GM18502 (cell line): ENCODE measurements at regions not wholly inside any gene's neighbourhood (a gene's known extent, or its start where the extent isn't known, plus 50 kb on each side); places are given as distances from the start of the nearest gene placed in this dataset.

ENCODE experiments used
- ATAC-seq: cut with Tn5 transposase; IDR thresholded peaks from one replicate; pipeline ENCODE4 v1.9.1; 2021; ENCODE audit warnings: mild to moderate bottlenecking; ENCODE audit not compliant: unreplicated experiment, poor library complexity

GRCh38 chr5:6867712-6868111 is 154.5 kb downstream of the TENT4A start:
- ATAC-seq = no peak

GRCh38 chr5:6868171-6868570 is 154.9 kb downstream of the TENT4A start:
- no peak for ATAC-seq

GRCh38 chr5:6868575-6869215 is 155.5 kb downstream of the TENT4A start:
- ATAC-seq = no peak

- no peak for ATAC-seq
Observed at GRCh38 chr5:6869677-6870076, 156.4 kb downstream of the TENT4A start.

GRCh38 chr5:6872441-6873160 is 159.4 kb downstream of the TENT4A start:
- ATAC-seq = no peak

DNA sequence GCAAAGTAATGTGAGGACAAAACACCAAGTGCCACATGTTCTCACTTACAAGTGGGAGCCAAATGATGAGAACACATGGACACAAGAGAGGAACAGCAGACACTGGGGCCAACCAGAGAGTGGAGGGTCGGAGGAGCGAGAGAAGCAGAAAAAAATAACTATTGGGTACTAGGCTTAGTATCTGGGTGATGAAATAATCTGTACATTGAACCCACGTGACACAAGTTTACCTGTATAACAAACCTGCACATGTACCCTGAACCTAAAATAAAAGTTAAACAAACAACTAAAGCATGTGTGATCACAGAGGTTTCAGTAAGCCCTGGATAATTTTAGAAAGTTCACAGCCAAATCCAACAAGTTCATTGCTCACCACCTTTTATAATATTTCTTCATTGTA is 160.1 kb downstream of the TENT4A start:
- ATAC-seq = no peak

GRCh38 chr5:6875376-6875775 is 162.1 kb downstream of the TENT4A start:
- no peak for ATAC-seq

DNA sequence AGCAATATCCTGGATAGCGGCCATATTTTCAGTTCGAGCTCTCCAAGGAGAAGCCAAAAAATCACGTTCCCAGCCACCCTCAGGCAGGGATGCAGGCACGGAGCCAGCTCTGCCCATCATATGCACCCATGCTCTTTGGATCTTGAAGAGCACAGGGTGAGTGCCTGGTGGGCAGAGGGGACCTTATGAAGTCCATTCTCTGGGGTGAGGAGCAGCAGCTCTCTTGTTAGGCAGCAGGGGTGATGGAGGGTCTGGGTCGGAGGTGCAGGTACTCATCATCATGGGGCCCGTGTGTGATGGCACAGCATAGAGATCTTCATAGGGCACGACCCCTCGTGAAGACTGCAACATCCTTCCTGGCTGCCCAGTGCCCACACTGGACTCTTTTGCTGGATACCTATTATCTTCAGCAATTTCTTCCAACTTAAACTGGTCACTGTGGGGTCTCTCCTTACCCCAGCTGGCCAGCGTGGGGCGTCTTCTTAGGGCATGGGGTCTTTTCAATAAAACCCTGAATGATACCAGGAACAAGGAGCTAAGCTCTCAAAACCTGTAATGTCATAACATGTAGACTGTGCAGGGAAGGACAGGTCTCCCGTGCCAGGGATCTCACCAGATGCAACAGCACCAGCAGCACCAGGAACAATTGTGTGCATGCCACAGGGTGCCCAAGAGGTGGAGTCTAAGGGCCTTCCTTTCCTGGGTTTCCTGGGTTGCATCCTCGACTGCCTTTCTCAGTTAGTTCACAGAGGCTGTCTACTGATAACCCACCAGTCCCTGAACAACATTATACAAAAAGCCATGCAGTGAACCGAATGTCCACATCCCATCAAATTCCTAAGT is 165.0 kb downstream of the TENT4A start:
- ATAC-seq = no peak

GRCh38 chr5:6885581-6885980 is 172.3 kb downstream of the TENT4A start:
- ATAC-seq = no peak

GRCh38 chr5:6886866-6887265 is 173.6 kb downstream of the TENT4A start:
- ATAC-seq = no peak

- ATAC-seq = no peak
Observed at GRCh38 chr5:6889030-6889429, 175.8 kb downstream of the TENT4A start.

DNA sequence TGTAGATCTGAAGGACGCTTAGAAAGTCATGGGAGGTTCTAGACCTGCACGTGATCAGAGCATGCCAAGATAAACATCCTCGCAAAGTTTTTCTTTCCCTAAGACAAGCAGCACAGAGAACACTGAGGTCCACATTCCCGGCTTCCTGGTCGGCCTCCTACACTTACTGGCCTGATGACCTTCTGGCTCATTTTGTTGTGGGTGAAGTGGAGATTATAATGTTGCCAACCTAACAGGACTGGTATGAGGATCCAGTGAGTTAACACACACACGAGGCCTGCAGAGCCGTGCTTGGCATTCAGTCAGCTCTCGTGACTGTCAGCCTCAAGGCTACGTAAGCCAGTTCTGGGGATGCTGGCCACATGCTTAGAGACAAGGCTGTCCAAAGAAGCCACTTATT is 186.0 kb downstream of the TENT4A start:
- no peak for ATAC-seq

GRCh38 chr5:6900247-6901227 is 187.3 kb downstream of the TENT4A start:
- ATAC-seq = no peak

DNA sequence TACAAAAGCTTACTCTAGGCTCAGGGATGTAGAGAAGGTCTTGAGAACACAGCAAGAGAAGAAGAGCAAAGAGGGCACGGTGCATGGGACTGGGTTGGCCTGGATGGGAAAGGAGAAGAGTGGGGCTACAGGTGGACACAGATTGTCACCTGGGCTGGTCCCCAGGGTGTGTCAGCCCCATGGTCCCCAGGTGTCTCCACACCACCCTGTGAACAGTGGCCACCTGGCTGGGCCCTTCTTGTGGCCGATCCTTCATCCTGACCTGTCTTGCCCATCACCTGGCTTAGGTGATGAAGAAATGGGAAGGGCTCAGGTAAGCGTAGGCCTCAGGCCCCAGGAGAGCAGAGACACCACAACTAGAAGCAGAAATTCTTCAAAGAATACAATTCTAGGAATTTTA is 188.9 kb downstream of the TENT4A start:
- ATAC-seq = no peak

DNA sequence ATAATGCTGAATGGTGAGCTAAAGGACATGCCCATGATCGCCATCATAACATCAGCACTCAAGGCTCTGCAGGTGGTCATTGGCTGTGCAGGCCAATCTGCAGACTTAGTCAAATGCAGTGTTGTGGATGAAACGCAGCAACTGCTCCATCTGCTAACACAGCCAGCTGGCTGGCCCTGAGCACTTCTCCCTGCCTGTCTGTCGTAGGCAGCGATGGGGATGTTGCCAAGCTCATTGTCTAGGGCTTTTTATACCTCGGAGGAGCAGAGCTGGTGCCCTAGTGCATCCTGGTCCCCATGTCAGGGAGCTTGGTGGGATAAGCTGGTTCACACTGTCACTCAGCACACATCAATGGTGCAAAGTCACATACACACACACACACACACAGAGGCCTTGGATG is 189.4 kb downstream of the TENT4A start:
- no peak for ATAC-seq

- no peak for ATAC-seq
Observed at GRCh38 chr5:6903934-6904333, 190.7 kb downstream of the TENT4A start.

- no peak for ATAC-seq
Observed at GRCh38 chr5:6904860-6905259, 191.6 kb downstream of the TENT4A start.

- ATAC-seq = no peak
Observed at GRCh38 chr5:6905423-6905822, 192.2 kb downstream of the TENT4A start.

DNA sequence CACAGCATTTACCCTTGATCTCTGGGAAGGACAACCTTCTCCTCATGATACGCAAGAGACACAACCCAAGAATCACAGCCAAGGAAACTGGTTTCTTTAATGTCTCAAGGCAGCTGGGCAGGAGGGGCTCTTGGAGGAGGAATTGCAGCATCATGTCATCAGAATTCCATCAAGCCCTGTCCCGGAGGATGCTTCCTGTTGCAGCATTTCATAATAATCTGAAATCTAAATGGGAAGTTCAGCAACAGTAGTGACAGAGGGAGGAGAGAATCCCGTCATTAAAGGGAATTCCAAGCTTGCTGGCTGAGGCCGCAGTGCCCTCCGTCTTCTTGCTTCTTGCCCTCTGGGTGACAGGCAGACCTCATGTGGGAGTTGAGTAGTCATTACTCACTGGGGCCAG is 192.7 kb downstream of the TENT4A start:
- no peak for ATAC-seq

DNA sequence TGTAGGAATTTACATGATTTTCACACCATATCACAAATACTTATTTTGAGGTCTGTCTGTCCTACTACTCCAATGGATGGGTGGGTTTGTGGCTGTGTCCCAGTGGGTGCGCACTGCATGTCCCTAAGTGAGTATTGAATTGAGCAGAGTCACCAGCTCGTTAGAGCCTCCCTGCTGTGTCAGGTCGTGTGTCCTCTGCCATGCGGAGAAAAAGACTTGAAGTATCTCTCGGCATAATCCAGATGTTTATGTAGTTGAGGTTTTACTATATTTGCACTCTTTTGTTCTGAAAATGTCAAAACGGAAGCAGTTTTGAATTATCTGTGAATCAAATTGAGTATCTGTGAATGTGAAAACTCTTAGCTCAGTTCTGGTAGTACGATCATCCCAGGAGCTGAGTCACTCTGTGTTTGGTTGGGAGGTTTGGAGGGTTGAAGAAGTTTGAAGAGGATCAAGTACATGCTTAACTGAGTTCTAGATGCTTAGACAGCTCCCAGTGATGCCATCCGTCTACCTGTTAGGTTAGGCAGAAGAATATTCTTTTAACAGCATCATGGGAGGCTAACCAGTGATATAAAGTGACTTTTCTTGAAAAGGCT is 194.2 kb downstream of the TENT4A start:
- no peak for ATAC-seq
